ENCODE measurements at regions not wholly inside any gene's neighbourhood (a gene's known extent, or its start where the extent isn't known, plus 50 kb on each side); places are given as distances from the start of the nearest gene placed in this dataset.

GRCh38 chr1:219825355-219825754 lies 103.0 kb downstream of the SLC30A10 start:
- TF ChIP-seq TAF1 (IDR thresholded peaks at IDR 0.05; ENCODE audit: low read depth, low read length) (no peak), POU2F2 (IDR thresholded peaks at IDR 0.05; ENCODE audit: low read depth, low read length) (no peak), POLR2AphosphoS5 (IDR thresholded peaks at IDR 0.05; ENCODE audit: low read depth, low read length) (no peak), POLR2A (IDR thresholded peaks at IDR 0.05; ENCODE audit: low read depth, low read length) (no peak), SPI1 (IDR thresholded peaks at IDR 0.05; ENCODE audit: low read depth, low read length) (no peak), PAX5 (IDR thresholded peaks at IDR 0.05; ENCODE audit: insufficient read depth, low read length, severe bottlenecking) (no peak)
- no peak for FAIRE-seq

DNA sequence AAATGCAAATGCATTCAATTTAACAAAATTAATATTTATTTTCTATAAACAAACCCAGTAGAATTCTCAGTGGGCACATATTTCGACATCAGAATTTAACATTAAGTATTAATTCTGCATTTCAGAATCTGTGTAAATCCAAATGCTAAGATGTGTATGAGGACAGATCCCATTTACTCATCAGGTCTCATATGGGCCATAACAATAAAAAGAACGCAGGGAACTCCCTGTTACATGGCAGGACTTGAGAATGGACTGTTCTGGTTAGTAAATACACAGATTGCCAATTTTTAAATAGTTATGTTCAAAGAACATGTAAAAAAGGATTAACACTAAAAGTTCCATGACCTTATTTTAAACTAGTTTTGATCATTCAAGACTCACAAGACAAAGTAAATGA lies 104.0 kb downstream of the SLC30A10 start:
- TF ChIP-seq PAX5 (IDR thresholded peaks at IDR 0.05; ENCODE audit: insufficient read depth, low read length, severe bottlenecking) (no peak), POLR2A (IDR thresholded peaks at IDR 0.05; ENCODE audit: low read depth, low read length) (no peak), SPI1 (IDR thresholded peaks at IDR 0.05; ENCODE audit: low read depth, low read length) (no peak), POU2F2 (IDR thresholded peaks at IDR 0.05; ENCODE audit: low read depth, low read length) (no peak), TAF1 (IDR thresholded peaks at IDR 0.05; ENCODE audit: low read depth, low read length) (no peak), POLR2AphosphoS5 (IDR thresholded peaks at IDR 0.05; ENCODE audit: low read depth, low read length) (no peak)
- no peak for DNase-seq (ENCODE audit: insufficient read length, low spot score)
- FAIRE-seq: no peak

More at GRCh38 chr1:219825355-219825754, 103.0 kb downstream of the SLC30A10 start:
- no peak for DNase-seq (ENCODE audit: insufficient read length, low spot score)

GRCh38 chr1:219820551-219820950 lies 107.8 kb downstream of the SLC30A10 start:
- TF ChIP-seq POLR2A (IDR thresholded peaks at IDR 0.05; ENCODE audit: low read depth, low read length): no peak
- no peak for TF ChIP-seq TAF1 (IDR thresholded peaks at IDR 0.05; ENCODE audit: low read depth, low read length)
- TF ChIP-seq PAX5 (IDR thresholded peaks at IDR 0.05; ENCODE audit: insufficient read depth, low read length, severe bottlenecking): no peak
- FAIRE-seq (no peak), DNase-seq (ENCODE audit: insufficient read length, low spot score) (no peak)

GRCh38 chr1:219817914-219818313 lies 110.4 kb downstream of the SLC30A10 start:
- no peak for TF ChIP-seq POU2F2 (IDR thresholded peaks at IDR 0.05; ENCODE audit: low read depth, low read length)
- DNase-seq (ENCODE audit: insufficient read length, low spot score) (no peak), FAIRE-seq (no peak)

GRCh38 chr1:219813294-219813693 lies 115.1 kb downstream of the SLC30A10 start:
- TF ChIP-seq POLR2A (IDR thresholded peaks at IDR 0.05; ENCODE audit: low read depth, low read length): no peak
- no peak for TF ChIP-seq POLR2AphosphoS5 (IDR thresholded peaks at IDR 0.05; ENCODE audit: low read depth, low read length)
- no peak for TF ChIP-seq SPI1 (IDR thresholded peaks at IDR 0.05; ENCODE audit: low read depth, low read length)
- no peak for TF ChIP-seq POU2F2 (IDR thresholded peaks at IDR 0.05; ENCODE audit: low read depth, low read length)
- no peak for TF ChIP-seq PAX5 (IDR thresholded peaks at IDR 0.05; ENCODE audit: insufficient read depth, low read length, severe bottlenecking)
- no peak for TF ChIP-seq TAF1 (IDR thresholded peaks at IDR 0.05; ENCODE audit: low read depth, low read length)
- no peak for FAIRE-seq

GRCh38 chr1:219812491-219813203 lies 115.7 kb downstream of the SLC30A10 start:
- FAIRE-seq: peak; percentile 62
- TF ChIP-seq POU2F2 (IDR thresholded peaks at IDR 0.05; ENCODE audit: low read depth, low read length): no peak
- no peak for TF ChIP-seq POLR2A (IDR thresholded peaks at IDR 0.05; ENCODE audit: low read depth, low read length)
- TF ChIP-seq PAX5 (IDR thresholded peaks at IDR 0.05; ENCODE audit: insufficient read depth, low read length, severe bottlenecking): no peak
- no peak for TF ChIP-seq SPI1 (IDR thresholded peaks at IDR 0.05; ENCODE audit: low read depth, low read length)
- TF ChIP-seq TAF1 (IDR thresholded peaks at IDR 0.05; ENCODE audit: low read depth, low read length): no peak
- TF ChIP-seq POLR2AphosphoS5 (IDR thresholded peaks at IDR 0.05; ENCODE audit: low read depth, low read length): no peak
- DNase-seq (ENCODE audit: insufficient read length, low spot score): peak; percentile 42

More at GRCh38 chr1:219813294-219813693, 115.1 kb downstream of the SLC30A10 start:
- DNase-seq (ENCODE audit: insufficient read length, low spot score): no peak

GRCh38 chr1:219812086-219812485 lies 116.3 kb downstream of the SLC30A10 start:
- DNase-seq (ENCODE audit: insufficient read length, low spot score): no peak
- FAIRE-seq: no peak
- TF ChIP-seq SPI1 (IDR thresholded peaks at IDR 0.05; ENCODE audit: low read depth, low read length) (no peak), POU2F2 (IDR thresholded peaks at IDR 0.05; ENCODE audit: low read depth, low read length) (no peak), PAX5 (IDR thresholded peaks at IDR 0.05; ENCODE audit: insufficient read depth, low read length, severe bottlenecking) (no peak), POLR2AphosphoS5 (IDR thresholded peaks at IDR 0.05; ENCODE audit: low read depth, low read length) (no peak), POLR2A (IDR thresholded peaks at IDR 0.05; ENCODE audit: low read depth, low read length) (no peak), TAF1 (IDR thresholded peaks at IDR 0.05; ENCODE audit: low read depth, low read length) (no peak)

DNA sequence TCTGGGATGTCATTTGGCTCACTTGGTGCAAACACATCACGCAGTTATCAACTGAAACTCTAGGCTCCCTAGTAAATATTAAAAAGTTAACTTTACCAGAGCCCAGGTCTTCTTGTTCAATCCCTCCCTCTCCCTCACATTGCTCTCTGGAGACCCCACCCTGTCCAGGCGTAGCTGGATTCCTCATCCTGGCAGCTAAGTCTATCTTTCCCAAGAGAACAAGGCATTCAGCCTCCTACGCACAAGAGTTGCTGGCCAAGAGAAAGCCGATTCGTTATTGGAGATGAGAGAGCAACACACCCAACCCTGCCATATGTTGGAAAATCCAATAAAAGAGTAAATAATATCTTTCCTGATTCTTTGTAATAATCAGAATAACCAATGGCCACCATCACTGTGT lies 117.9 kb downstream of the SLC30A10 start:
- TF ChIP-seq POLR2A (IDR thresholded peaks at IDR 0.05; ENCODE audit: low read depth, low read length): no peak
- TF ChIP-seq POU2F2 (IDR thresholded peaks at IDR 0.05; ENCODE audit: low read depth, low read length): no peak
- TF ChIP-seq PAX5 (IDR thresholded peaks at IDR 0.05; ENCODE audit: insufficient read depth, low read length, severe bottlenecking): no peak
- TF ChIP-seq SPI1 (IDR thresholded peaks at IDR 0.05; ENCODE audit: low read depth, low read length): no peak
- no peak for TF ChIP-seq TAF1 (IDR thresholded peaks at IDR 0.05; ENCODE audit: low read depth, low read length)
- TF ChIP-seq POLR2AphosphoS5 (IDR thresholded peaks at IDR 0.05; ENCODE audit: low read depth, low read length): no peak
- FAIRE-seq: no peak
- DNase-seq (ENCODE audit: insufficient read length, low spot score): no peak

- DNase-seq (ENCODE audit: insufficient read length, low spot score) (no peak), FAIRE-seq (no peak)
- TF ChIP-seq POLR2A (IDR thresholded peaks at IDR 0.05; ENCODE audit: low read depth, low read length) (no peak), POLR2AphosphoS5 (IDR thresholded peaks at IDR 0.05; ENCODE audit: low read depth, low read length) (no peak), PAX5 (IDR thresholded peaks at IDR 0.05; ENCODE audit: insufficient read depth, low read length, severe bottlenecking) (no peak), SPI1 (IDR thresholded peaks at IDR 0.05; ENCODE audit: low read depth, low read length) (no peak)
Observed at GRCh38 chr1:219808790-219809189, 119.6 kb downstream of the SLC30A10 start.

DNA sequence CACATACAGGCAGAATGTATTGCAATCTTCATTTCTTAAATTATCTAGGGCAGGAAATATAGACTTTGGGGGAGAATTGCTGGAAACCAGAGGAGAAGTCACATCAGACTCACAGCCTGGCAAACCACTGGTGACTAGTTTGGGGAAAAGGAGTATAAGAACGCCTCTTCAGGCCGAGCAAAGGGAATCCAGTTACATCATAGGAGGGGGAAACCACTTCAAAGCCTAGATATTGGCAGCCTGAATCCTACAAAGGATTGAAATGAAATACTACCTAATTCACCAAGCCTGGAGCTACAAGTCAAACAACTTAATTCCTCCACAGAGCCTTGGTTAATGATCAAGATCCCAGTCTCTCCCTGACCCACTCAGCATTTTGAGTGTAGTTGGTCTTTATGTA lies 121.7 kb downstream of the SLC30A10 start:
- TF ChIP-seq SPI1 (IDR thresholded peaks at IDR 0.05; ENCODE audit: low read depth, low read length) (no peak), PAX5 (IDR thresholded peaks at IDR 0.05; ENCODE audit: insufficient read depth, low read length, severe bottlenecking) (no peak), POU2F2 (IDR thresholded peaks at IDR 0.05; ENCODE audit: low read depth, low read length) (no peak), POLR2A (IDR thresholded peaks at IDR 0.05; ENCODE audit: low read depth, low read length) (no peak), TAF1 (IDR thresholded peaks at IDR 0.05; ENCODE audit: low read depth, low read length) (no peak)
- FAIRE-seq (no peak), DNase-seq (ENCODE audit: insufficient read length, low spot score) (no peak)
